Left renal cortex interstitium (tissue), 4 donors: ENCODE measurements at regions not wholly inside any gene's neighbourhood (a gene's known extent, or its start where the extent isn't known, plus 50 kb on each side); places are given as distances from the start of the nearest gene placed in this dataset.

Experiments
- DNase-seq, 4 donors: peaks; one replicate each; pipeline ENCODE4 v3.0.0-alpha.2; 2013; ENCODE audit warnings: low read depth in 4 of 4, low spot score in 2 of 4, missing footprints in 1 of 4

DNA sequence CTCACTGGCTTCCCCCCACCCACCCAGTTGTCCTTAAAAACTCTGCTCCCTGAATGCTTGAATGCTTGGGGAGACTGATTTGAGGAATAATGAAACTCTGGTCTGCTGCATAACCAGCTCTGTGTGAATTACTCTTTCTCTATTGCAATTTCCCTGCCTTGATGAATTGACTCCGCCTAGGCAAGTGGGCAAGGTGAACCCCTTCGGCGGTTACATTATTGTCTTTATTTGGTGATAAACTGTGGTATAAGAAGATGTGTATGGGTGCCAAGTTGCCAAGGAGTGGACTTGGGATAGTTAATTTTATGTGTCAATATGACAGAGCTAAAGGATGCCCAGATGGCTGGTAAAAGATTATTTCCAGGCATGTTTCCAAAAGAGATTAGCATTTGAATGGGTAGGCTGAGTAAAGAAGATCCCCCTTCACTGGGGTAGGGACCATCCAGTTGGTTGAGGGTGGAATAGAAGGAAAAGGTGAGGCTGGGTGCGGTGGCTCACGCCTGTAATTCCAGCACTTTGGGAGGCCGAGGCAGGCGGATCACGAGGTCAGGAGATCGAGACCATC, 98.5 kb upstream of the HAAO start:
- no peak for DNase-seq

DNA sequence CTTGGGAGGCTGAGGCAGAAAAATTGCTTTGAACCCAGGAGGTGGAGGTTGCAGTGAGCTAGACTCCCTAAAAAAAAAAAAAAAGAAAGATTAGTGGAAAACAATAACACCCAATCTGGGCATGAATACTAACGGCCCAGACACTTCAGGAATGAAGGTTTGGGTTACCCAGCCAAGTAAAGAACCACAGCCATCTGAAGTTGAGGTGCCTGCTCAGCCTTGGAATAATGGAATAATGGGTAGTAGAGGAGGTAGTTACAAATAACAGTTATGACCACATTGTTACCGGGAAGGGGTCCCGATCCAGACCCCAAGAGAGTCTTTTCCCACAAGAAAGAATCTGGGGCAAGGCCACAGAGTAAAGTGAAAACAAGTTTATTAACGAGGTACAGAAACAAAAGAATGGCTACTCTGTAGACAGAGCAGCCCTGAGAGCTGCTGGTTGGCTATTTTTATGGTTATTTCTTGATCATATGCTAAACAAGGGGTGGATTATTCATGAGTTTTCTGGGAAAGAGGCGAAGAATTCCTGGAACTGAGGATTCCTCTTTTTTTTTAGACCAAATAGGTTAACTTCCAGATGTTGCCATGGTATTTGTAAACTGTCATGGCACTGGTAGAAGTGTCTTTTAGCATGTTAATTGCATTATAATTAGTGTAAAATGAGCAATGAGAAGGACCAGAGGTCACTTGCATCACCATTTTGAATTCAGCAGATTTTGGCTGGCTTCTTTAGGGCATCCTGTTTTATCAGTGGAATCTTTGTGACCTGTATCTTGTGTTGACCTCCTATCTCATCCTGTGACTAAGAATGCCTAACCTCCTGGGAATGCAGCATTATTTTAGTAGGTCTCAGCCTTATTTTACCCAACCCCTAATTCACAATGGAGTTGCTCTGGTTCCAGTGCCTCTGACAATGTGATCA, 96.2 kb upstream of the HAAO start:
- no peak for DNase-seq

GRCh38 chr2:42886921-42887320, 94.5 kb upstream of the HAAO start:
- no peak for DNase-seq

DNA sequence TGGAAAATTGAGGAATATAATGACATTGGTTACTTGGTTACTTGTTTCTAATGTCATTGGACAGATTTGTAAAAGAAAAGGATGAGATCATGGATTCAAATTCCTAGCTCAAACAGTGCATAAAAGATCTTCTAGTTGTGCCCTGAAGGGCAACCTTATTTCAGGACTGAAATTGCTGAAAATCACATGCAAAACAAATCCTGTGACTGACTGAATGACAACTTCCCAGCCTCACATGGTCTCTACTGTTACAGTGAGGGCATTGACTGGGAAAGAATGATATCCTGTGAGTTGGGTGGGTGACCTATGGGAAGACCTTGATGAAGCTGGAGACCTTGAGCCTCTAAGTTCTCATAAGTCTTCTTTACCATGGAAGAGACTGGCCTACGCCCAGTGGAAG, 90.4 kb upstream of the HAAO start:
- DNase-seq, result no peak

DNA sequence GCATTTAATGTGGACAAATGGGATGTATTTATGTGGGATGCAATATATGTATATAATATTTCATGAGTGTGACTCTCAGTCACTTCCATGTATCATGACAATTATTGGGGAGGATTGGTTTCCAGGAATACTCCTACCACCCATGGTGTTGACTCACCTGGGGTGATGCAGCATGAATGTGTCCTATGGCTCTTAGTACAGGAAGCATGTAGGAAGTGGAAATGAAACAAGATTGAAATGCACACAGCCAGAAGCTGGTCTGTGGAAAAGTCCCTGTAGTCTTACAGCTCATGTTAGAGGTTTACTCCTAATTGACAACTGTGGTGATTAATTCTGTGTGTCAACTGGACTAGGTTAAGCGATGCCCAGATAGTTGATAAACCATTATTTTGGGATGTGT, 89.3 kb upstream of the HAAO start:
- no peak for DNase-seq

DNA sequence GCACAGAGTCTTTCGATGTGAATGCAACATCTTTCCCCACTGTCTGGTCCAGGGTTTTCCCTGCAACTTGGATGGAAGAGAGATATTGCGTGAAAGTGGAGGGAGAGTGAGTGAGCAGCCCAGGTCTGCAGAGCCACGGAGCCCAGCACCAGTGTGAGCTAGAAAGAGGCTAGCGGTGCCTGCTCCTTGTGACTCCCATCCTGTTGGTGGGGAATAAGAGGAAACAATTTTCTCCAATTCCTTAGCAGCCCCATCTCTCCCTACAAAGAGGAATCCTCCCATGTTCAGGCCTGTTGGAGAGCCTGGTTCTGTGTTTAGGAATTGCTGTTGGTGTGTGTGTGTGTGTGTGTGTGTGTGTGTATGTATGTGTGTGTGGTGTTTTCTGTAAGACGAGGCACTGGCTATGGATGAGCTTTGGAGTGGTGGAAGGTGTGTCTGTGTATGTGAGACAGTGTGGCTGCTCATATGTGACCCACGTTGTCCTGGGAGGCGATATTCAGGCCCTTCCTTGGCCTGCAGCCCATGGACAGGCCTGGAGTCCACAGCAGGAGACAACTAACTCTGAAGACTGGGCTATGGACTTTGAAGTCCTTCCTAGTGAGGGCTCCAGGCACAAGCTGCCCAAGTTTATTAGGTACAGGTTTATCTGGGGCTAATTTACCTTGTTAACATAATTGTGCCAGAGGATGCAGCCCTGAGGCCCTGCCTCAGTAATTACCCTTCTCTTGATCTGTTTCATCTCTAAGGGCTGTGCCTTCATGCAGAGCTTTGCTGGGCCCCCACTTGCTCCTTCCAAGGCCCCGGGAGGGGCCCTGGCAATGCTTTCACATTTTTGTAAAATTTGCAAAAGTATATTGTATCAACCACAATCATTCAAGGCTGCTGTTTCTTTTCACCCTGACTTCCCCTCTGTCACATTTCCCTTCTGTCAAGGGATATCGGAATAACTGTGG, 88.6 kb upstream of the HAAO start:
- no peak for DNase-seq

DNA sequence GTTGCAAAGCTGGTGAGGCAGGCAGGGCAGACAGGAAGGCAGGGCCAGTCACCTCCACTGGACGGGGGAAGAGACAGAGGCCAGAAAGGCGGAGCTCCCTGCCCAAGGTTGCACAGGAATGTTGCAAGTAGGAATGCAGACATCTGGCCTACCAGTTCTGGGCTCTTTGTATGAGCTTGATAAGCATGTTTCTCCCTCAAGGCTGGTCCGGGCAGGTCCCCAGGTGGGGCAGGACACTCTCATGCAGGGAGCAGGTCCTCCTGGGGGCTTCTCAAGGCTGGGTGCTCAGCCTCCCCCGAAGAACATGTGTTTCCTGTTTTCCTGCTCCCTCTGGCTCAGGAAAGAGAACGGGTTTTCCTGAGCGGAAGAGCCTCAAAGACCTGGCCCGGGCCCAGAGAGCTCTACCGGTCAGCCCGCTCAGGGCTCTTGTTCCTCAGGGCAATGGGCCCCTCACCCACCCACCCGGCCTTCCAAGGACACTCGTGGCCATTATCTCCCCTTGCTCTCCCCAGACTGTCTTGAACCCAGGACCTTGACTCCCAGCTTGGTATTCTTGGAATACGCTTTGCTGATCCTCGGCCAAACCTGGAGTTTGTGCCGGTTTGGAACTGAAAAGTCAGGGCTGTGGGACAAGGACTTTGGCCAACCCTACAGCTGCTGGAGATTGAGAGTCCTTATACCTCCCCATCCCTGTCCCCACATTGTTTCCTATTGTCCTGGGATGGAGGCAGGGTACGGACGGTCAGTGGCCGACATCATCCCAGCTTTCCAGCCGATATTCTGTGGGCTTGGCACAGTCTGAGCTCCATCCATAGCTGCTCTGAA, 87.7 kb upstream of the HAAO start:
- DNase-seq, result no peak

DNA sequence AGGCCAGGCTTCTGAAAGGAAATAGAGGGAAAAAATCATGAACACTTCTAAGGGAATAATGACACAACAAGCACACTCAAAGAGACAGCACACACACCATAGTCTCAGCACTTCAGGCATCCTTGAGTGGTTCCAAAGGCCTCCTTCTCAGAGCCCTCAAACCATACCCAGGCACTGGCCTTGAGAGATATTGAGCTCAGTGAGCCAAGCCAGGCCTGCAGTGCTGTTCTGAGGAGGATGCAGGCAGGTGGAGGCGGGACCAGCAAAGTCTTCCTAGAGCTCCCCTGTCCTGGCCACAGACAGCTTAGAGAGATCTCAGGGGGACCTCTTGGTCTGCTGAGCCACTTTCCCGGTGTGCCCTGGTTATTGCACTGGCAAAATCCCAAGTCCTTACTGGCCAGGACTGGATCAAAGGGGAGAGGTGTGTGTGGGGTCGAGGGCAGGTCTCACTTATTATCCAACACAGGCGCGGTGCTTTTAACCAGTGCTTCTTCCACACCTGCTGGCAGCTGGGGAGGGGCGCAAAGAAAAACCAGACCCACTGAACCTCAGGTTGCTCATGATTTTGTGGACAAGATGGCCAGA, 86.8 kb upstream of the HAAO start:
- DNase-seq, result no peak

DNA sequence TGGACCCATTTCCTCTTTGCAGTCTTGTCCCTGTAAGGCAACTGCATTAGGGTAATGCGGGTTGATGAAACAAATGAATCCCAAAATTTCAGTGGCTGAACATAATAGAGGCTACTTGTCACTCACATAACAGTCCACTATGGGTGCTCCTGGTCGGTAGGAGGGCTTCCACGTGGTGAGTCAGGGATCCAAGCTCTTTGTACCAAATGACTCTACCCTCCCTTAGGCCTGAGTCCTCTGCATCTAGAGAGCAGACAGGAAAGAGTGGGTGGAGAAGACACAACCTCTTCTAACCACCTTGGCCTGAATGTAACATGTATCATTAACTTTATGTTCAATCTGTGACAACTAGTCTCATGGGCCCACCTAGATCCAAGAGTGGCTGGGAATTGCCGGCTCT, 86.2 kb upstream of the HAAO start:
- DNase-seq, result no peak

- DNase-seq, result no peak
Observed at GRCh38 chr2:42877936-42878335, 85.6 kb upstream of the HAAO start.

DNA sequence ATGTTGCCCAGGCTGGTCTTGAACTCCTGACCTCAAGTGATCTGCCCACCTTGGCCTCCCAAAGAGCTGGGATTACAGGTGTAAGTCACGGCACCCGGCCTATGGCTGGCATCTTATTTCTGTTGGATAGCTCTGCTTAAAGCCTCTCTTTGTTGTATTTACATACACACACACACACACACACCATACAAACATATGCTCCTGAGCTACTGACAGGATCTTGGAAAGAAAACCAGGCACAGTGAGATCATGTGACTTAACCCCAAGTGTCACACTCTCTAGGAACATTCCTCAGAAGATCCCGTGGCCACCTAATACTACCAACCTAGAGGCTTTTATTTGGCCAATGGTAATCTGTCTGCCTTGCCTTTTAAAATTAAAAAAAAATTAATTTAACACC, 85.1 kb upstream of the HAAO start:
- no peak for DNase-seq

DNA sequence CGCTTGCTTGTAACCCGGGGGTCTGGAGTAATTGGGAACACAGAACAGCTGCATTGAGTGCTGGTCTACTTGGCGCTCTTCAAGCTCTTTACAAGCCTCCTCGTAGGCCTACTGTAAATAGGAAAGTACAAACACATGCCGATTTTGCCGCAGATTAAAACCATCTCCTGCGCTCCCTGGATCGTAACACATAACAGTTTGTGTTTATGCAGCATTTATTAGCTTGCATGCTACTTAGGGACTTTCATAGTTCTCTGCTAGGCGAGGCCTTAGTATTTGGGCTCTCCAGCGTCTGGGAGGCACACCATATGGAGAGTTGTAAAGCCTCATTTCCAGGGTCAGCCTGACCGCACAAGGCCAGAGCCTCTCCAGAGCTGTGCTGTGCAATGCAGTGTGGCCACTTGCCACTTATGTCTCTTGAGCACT, 84.0 kb upstream of the HAAO start:
- no peak for DNase-seq

- DNase-seq, result no peak
Observed at GRCh38 chr2:42875880-42876279, 83.5 kb upstream of the HAAO start.

DNA sequence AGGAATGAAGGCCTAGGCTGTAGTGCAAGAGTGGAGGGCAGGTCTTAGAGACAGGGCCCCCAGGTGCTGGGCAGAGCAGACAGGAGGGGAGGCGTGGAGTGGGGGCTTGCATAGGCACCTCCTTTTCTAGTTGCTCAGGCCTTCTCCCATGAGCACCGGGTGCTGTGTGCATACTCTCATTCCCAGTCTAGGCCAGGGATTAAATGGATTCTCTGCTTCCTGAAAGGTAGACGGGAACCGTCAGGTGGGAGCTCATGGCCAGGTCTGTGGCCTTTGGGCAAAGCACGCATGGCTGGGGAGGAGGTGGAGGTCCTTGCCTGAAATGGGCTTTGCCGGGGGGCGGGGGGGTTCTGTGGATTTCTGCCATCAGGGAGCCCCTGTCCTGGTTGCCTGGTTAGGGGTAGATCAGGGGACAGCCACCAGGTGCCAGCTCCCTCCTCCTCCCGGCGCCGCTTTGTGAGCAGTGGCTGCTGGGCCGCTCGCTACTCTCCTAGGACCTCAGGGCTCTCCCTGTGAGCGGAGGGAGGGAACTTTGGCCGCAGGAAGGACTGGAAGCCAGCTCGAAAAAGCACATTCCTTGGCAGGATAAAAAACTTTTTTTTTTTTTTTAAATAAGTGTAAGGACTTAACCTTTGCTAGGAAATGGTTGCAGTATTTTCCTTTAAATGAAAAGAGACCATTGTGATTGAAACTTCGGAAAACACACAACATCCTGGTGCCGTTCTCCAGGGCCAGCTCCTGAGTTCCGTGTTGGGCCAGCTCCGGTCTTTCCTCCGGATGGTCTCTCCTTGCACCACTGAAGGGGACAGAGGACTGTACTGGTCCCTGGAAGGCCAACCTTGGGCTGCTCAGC, 82.8 kb upstream of the HAAO start:
- no peak for DNase-seq

- DNase-seq, result no peak
Observed at GRCh38 chr2:42872721-42873120, 80.3 kb upstream of the HAAO start.

GRCh38 chr2:42871372-42871771, 79.0 kb upstream of the HAAO start:
- no peak for DNase-seq

DNA sequence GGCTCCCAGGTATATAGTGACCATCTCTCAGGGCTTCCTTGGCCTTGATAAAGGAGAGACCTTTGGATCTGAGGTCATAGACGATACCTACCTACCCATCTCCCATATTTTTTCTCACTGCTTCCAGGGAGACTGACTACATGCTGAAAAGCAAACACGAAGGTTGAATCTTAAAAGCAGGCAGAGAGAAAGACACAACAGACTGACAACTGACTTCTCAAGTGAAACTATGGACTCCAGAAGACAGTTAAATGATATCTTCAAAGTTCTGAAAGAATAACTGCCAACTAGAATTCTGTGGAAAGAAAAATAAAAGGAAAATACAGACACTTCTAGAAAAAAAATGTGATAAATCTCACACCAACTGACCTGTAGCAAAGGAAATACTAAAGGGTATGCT, 76.5 kb upstream of the HAAO start:
- no peak for DNase-seq

GRCh38 chr2:42868096-42868495, 75.7 kb upstream of the HAAO start:
- DNase-seq, result no peak
